Stimulated activated CD8-positive, alpha-beta memory T cell treated with anti-CD3 and anti-CD28 coated beads, Interleukin-7, amount 100 ng/mL, for 48 hours (primary cell): ENCODE measurements at regions not wholly inside any gene's neighbourhood (a gene's known extent, or its start where the extent isn't known, plus 50 kb on each side); places are given as distances from the start of the nearest gene placed in this dataset.
"Not testable (repeated sequence)": the region's sequence is repeated elsewhere in the genome, so short reads cannot be mapped to it uniquely, and the experiment has no call there.

Experiments used
- DNase-seq, 2 donors: peaks; one replicate each; pipeline ENCODE4 v3.0.0-alpha.2; 2020; ENCODE audit warnings: low read depth in 1 of 2; ENCODE audit errors: extremely low read depth in 1 of 2

DNA sequence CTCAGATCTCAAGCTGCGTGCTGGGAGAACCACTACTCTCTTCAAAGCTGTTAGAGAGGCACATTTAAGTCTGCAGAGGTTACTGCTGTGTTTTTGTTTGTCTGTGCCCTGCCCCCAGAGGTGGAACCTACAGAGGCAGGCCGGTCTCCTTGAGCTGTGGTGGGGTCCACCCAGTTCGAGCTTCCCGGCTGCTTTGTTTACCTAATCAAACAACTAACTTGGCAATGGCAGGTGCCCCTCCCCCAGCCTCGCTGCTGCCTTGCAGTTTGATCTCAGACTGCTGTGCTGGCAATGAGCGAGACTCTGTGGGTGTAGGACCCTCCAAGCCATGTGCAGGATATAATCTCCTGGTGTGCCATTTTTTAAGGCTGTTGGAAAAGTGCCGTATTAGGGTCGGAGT lies 442.4 kb downstream of the TMEM232 start:
- not testable (repeated sequence) for DNase-seq

- no peak for DNase-seq
Observed at GRCh38 chr5:110288766-110289511, 437.5 kb downstream of the TMEM232 start.

DNA sequence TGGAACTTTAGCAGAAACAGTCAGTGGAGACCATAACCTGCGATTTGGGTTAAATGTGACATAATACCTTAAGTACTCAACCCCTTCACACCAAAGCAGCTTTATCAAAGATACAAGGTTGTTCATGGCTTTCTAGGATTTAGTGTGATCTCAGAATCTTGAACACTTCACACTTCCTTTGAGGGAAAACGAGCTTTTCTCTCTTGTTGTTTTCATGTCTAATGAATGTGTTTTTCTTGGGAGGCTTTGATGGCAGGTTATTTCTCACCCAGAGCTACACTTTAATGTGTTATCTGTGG lies 437.0 kb downstream of the TMEM232 start:
- DNase-seq = no peak

DNA sequence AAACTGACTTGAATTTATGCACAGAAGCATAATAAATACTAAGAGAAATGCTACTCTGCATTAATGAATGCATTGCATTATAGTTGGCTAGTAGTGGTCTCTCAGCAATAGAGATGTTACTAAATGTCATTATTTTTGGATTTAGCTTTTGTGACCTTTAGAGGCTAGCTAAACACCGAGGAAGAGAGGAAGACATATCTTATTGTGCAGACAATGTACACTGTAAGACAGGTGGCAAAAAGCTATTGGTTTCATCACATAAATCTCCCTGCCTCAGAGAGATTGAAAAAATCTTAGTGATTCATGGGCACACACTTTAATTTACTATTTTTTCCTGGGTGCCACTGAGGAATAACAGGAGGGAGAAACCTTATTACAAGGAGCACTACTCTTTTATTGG lies 435.9 kb downstream of the TMEM232 start:
- DNase-seq = no peak

DNA sequence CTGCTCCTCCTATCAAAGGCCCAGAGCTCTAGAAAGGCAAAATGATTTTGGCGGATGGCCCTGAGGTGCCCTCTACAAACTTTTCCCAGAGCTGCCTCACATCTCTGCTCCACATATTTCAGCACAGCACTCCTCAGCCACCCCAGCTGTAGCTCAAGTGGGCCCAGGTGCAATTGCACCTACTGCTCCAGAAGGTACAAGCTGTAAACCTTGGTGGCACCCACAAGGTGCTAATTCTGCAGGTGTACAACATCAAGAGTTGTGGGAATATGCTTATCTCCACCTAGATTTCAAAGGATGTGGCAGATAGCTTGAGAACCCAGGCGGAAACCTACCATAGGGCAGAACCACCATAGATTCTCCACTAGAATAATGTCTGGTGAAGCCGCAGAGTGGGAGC lies 432.2 kb downstream of the TMEM232 start:
- no peak for DNase-seq

DNA sequence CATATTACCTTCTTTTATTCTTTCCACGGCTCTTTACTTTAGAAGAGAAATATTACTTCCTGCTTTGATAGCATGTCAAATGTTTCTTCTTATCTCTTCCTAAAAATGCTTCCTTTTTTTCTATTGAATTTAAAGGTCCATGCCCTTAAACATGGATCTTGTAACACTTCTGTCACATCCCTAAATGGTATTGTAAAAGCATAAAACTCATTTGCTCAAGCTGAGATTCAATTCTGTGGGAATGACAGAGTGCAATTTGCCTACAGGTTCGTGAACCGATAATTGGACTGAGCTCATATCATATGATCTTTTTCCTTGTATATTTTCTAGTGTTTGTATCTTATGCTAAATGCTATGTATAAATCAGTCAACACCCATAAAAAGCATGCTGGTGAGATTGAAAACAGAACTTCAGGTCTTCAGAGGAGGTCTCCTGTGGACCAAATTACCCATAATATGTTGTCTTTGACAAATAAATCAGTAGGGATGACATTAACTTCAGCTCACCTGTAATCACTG lies 429.3 kb downstream of the TMEM232 start:
- DNase-seq = no peak

DNA sequence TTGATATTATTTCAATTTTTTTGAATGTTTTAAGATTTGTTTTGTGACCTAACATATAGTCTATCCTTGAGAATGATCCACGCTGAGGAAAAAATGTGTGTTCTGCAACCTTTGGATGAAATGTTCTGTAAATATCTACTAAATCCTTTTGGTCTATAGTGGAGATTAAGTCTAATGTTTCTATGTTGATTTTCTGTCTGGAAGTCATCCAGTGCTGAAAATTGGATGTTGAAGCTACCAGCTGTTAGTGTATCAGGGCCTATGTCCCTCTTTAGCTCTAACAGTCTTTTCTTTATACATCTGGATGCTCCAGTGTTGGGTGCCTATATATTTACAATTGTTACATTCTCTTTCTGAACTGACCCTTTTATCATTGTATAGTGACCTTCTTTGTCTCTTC lies 422.3 kb downstream of the TMEM232 start:
- DNase-seq = no peak

GRCh38 chr5:110306650-110307049 lies 419.8 kb downstream of the TMEM232 start:
- no peak for DNase-seq

DNA sequence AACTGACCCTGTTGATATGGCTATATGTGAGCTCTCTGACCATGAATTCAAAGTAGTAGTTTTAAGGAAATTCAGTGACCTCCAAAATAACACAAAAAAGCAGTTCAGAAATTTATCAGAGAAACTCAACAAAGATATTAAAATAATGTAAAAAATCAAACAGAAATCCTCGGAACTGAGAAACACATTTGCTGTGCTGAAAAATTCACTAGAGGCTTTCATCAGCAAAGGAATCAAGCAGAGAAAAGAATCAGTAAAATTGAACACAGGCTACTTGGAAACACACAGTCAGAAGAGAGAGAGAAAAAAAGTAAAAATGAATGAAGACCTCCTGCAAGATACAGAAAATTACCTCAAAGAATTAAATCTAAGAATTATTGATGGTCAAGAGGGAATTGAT lies 417.2 kb downstream of the TMEM232 start:
- no peak for DNase-seq

- DNase-seq = not testable (repeated sequence)
Observed at GRCh38 chr5:110316566-110316965, 409.9 kb downstream of the TMEM232 start.

- DNase-seq = no peak
Observed at GRCh38 chr5:110321117-110321516, 405.4 kb downstream of the TMEM232 start.

- DNase-seq = no peak
Observed at GRCh38 chr5:110323357-110323756, 403.1 kb downstream of the TMEM232 start.

DNA sequence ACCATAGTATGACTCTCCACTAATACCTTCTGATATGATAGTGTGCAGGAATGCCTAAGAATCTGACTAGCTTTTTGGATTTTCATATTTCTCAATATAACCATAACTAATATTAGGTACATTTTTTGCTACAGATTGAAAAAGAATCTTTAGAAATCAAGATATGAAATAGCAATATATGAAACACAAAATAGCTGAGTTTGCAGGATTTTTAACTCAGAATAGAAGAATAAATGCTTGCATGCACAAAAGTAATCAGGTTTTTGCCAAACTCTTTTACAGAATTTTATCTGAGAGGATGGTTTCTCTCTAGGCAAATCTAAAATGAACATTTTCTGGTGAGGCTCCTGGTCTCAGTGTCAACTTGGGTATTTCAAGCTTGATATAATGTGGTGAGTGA lies 402.6 kb downstream of the TMEM232 start:
- DNase-seq = no peak

GRCh38 chr5:110324876-110325275 lies 401.6 kb downstream of the TMEM232 start:
- DNase-seq = no peak

GRCh38 chr5:110329955-110330525 lies 396.4 kb downstream of the TMEM232 start:
- DNase-seq = no peak

- no peak for DNase-seq
Observed at GRCh38 chr5:110333384-110333783, 393.1 kb downstream of the TMEM232 start.

DNA sequence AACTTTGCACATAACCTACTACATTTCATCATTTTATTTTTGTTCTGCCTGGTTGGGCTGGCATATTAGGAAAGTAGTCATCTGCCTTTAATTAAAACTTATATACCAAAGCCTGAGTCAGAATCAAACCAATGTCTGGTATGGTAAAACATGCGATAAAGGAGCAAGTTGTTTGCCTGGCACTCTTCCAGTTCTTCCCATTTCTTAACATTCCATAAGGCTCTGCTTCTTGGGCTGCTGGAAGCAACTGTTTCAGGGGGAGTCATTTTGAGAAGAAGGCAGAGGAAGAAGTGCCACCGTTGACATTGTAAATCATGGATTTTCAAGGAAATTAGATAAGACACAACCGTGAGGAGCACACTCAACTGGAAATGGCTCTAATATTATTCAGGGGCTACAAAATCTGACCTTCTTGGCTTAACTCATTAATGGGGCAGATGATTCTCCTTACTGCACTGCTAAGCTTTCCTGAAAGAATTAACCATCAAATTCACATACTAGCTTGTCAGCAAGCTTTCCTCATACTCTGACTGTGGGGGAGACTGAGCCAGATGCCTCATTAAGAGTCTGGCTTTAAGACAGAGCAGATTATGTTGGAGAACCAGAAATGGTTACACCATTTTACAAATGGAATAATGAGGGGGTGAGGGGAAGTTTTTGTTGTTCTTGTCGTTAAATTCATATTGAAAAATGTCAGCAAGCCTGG lies 391.0 kb downstream of the TMEM232 start:
- DNase-seq = no peak

GRCh38 chr5:110338341-110339083 lies 388.0 kb downstream of the TMEM232 start:
- no peak for DNase-seq

DNA sequence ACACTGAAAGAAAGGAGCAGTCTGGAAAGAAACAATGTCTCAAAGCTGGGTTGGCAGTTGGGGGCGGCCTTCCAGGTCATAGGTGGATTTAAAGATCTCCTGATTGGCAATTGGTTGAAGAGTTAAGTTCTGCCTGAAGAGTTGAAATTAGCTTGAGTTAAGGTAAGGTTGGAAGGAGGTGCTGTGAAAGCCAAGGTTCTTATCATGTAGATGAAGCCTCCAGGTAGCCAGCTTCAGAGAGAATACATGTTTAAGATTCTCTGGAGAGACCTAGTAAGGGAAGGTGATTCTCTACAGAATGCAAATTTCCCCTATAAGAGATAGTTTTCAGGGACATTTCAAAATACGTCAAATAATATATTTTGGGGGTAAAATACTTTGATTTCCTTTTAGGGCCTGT lies 387.1 kb downstream of the TMEM232 start:
- DNase-seq = no peak

DNA sequence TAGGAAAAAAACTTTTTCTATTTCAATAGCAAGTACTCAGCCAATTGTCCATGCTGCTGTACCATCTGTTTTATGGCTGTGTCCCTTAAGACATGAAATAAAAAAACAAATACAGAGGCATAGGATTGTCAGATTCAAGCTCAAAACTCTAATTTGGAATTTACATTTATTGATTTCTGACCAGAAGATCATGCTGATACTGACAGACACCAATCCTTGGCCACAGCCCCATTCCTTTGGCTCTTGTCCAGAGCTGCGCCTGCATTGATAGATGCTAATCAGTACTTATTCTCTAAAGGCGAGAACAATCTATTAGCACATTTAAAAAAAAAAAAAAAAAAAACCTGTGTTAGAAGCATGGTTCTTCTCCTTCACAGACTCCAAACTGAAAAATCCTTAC lies 384.6 kb downstream of the TMEM232 start:
- no peak for DNase-seq

DNA sequence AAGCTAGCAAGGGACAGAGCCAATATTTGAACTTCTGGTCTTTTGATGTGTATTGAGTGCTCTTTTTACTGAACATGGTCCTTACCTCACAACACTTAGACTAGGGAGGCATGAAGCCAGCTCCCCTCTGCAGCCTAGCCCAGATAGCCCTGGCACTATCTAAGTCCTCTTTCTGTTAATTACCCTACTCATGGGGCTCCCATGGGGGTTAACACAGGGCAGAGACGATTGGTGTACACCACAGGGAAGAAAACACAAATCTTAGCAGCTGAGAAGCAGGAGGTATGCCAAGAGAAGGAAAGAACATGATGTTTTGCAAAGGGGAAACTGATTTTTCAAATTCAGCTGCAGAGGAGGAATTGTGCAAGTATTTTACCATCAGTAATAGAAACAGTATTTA lies 383.8 kb downstream of the TMEM232 start:
- no peak for DNase-seq
